HEK293 (cell line): ENCODE measurements at regions not wholly inside any gene's neighbourhood (a gene's known extent, or its start where the extent isn't known, plus 50 kb on each side); places are given as distances from the start of the nearest gene placed in this dataset.

Experiments used
- CTCF ChIA-PET: fragments of 350-600 bp; formaldehyde crosslinking; extraction: SDS; loops from one replicate; lab custom pipeline; 2021; ENCODE audit warnings: antibody characterized with exemption; lab: Yijun Ruan, JAX
- POLR2A ChIA-PET: fragments of 300-600 bp; formaldehyde crosslinking; extraction: SDS; loops from one replicate; lab custom pipeline; 2020; ENCODE audit warnings: antibody characterized with exemption, inconsistent platforms; lab: Yijun Ruan, JAX
- H3K27ac ChIP-seq: fragments of 200-500 bp; sonication (Bioruptor generic); 2 replicates; pipeline ENCODE4 v1.5.1; 2014; ENCODE audit warnings: low read depth, low read length, control low read depth, inconsistent platforms; ENCODE audit errors: extremely low read depth
- H3K36me3 ChIP-seq, 2 experiments: fragments of 200-500 bp in 1 of 2; sonication (Bioruptor generic) in 1 of 2; 1 replicate in 1 of 2; 2 replicates in 1 of 2; pipeline ENCODE4 v1.5.1; 2014 to 2017; ENCODE audit warnings: inconsistent platforms in 2 of 2, low read length in 2 of 2; ENCODE audit not compliant: control insufficient read depth in 2 of 2, insufficient read depth in 1 of 2
- H3K4me1 ChIP-seq: fragments of 200-500 bp; sonication (Bioruptor generic); 2 replicates; pipeline ENCODE4 v1.5.1; 2014; ENCODE audit warnings: mild to moderate bottlenecking, low read length, inconsistent platforms; ENCODE audit not compliant: control insufficient read depth, insufficient read depth
- H3K4me3 ChIP-seq: 2 replicates; pipeline ENCODE4 v1.5.1; 2011; ENCODE audit warnings: low read depth, mild to moderate bottlenecking, control low read depth, low read length, moderate library complexity
- H3K9me3 ChIP-seq: fragments of 200-500 bp; sonication (Bioruptor generic); 2 replicates; pipeline ENCODE4 v1.5.1; 2014; ENCODE audit warnings: low read depth, low read length, inconsistent platforms; ENCODE audit not compliant: control insufficient read depth, insufficient read depth
- FEZF1 ChIP-seq: fragments of 450-650 bp; formaldehyde crosslinking; IDR thresholded peaks from 2 replicates; pipeline ENCODE4 v1.5.1; 2016; ENCODE audit warnings: missing biosample characterization, missing genetic modification characterization
- HOXA7 ChIP-seq: sonication (generic); formaldehyde crosslinking; IDR thresholded peaks from 2 replicates; pipeline ENCODE4 v1.8.1; 2022; ENCODE audit warnings: missing genetic modification reagents, borderline replicate concordance
- IKZF3 ChIP-seq: fragments of 450-650 bp; IDR thresholded peaks from 2 replicates; pipeline ENCODE4 v1.5.0; 2018; ENCODE audit warnings: missing biosample characterization, mild to moderate bottlenecking, missing genetic modification characterization, moderate library complexity
- KLF10 ChIP-seq: fragments of 450-650 bp; IDR thresholded peaks from 2 replicates; pipeline ENCODE4 v1.5.1; 2018; ENCODE audit warnings: missing biosample characterization, mild to moderate bottlenecking, missing genetic modification characterization
- KLF8 ChIP-seq: fragments of 450-650 bp; formaldehyde crosslinking; IDR thresholded peaks from 2 replicates; pipeline ENCODE4 v1.5.1; 2016; ENCODE audit warnings: missing biosample characterization, missing genetic modification characterization
- MZF1 ChIP-seq: fragments of 450-650 bp; formaldehyde crosslinking; IDR thresholded peaks from 2 replicates; pipeline ENCODE4 v1.5.1; 2017; ENCODE audit warnings: missing biosample characterization, missing genetic modification characterization, borderline replicate concordance
- OSR2 ChIP-seq: fragments of 450-650 bp; formaldehyde crosslinking; IDR thresholded peaks from 2 replicates; pipeline ENCODE4 v1.5.1; 2016; ENCODE audit warnings: missing biosample characterization, missing genetic modification characterization
- PRDM10 ChIP-seq: fragments of 450-650 bp; formaldehyde crosslinking; IDR thresholded peaks from 2 replicates; pipeline ENCODE4 v1.5.1; 2016; ENCODE audit warnings: missing biosample characterization, missing genetic modification characterization
- PRDM6 ChIP-seq: fragments of 450-650 bp; formaldehyde crosslinking; IDR thresholded peaks from 2 replicates; pipeline ENCODE4 v1.5.1; 2017; ENCODE audit warnings: missing biosample characterization, missing genetic modification characterization
- REST ChIP-seq: fragments of 450-650 bp; formaldehyde crosslinking; IDR thresholded peaks from 2 replicates; pipeline ENCODE4 v1.5.1; 2016; ENCODE audit warnings: missing biosample characterization, missing genetic modification characterization
- SCRT2 ChIP-seq: fragments of 450-650 bp; formaldehyde crosslinking; IDR thresholded peaks from 2 replicates; pipeline ENCODE4 v1.5.1; 2016; ENCODE audit warnings: missing biosample characterization, missing genetic modification characterization
- SP7 ChIP-seq: fragments of 450-650 bp; formaldehyde crosslinking; IDR thresholded peaks from 2 replicates; pipeline ENCODE4 v1.5.1; 2016; ENCODE audit warnings: missing biosample characterization, missing genetic modification characterization
- ZBTB17 ChIP-seq: fragments of 450-650 bp; formaldehyde crosslinking; IDR thresholded peaks from 2 replicates; pipeline ENCODE4 v1.5.1; 2016; ENCODE audit warnings: missing biosample characterization, missing genetic modification characterization
- ZBTB20 ChIP-seq: fragments of 450-650 bp; formaldehyde crosslinking; IDR thresholded peaks from 2 replicates; pipeline ENCODE4 v1.5.1; 2016; ENCODE audit warnings: missing biosample characterization, missing genetic modification characterization
- ZBTB44 ChIP-seq: fragments of 450-650 bp; IDR thresholded peaks from 2 replicates; pipeline ENCODE4 v1.5.1; 2018; ENCODE audit warnings: missing biosample characterization, mild to moderate bottlenecking, missing genetic modification characterization
- ZEB2 ChIP-seq: fragments of 450-650 bp; formaldehyde crosslinking; IDR thresholded peaks from 2 replicates; pipeline ENCODE4 v1.5.1; 2016; ENCODE audit warnings: missing biosample characterization, missing genetic modification characterization
- ZFP69B ChIP-seq: fragments of 450-650 bp; formaldehyde crosslinking; IDR thresholded peaks from 2 replicates; pipeline ENCODE4 v1.5.1; 2016; ENCODE audit warnings: missing biosample characterization, missing genetic modification characterization
- ZNF184 ChIP-seq: fragments of 450-650 bp; IDR thresholded peaks from 2 replicates; pipeline ENCODE4 v1.5.1; 2018; ENCODE audit warnings: missing biosample characterization, mild to moderate bottlenecking, missing genetic modification characterization
- ZNF311 ChIP-seq: fragments of 450-650 bp; formaldehyde crosslinking; IDR thresholded peaks from 2 replicates; pipeline ENCODE4 v1.5.1; 2017; ENCODE audit warnings: missing biosample characterization, missing genetic modification characterization, borderline replicate concordance
- ZNF366 ChIP-seq: fragments of 450-650 bp; formaldehyde crosslinking; conservative IDR thresholded peaks from 2 replicates; pipeline ENCODE4 v1.5.1; 2016; ENCODE audit warnings: missing biosample characterization, missing genetic modification characterization
- ZNF394 ChIP-seq: fragments of 450-650 bp; formaldehyde crosslinking; IDR thresholded peaks from 2 replicates; pipeline ENCODE4 v1.5.1; 2016; ENCODE audit warnings: missing biosample characterization, missing genetic modification characterization, mild to moderate bottlenecking, moderate library complexity, borderline replicate concordance
- ZNF555 ChIP-seq: fragments of 450-650 bp; formaldehyde crosslinking; conservative IDR thresholded peaks from 2 replicates; pipeline ENCODE4 v1.5.1; 2017; ENCODE audit warnings: missing biosample characterization, mild to moderate bottlenecking, missing genetic modification characterization, inconsistent platforms
- ZNF580 ChIP-seq: fragments of 450-650 bp; formaldehyde crosslinking; IDR thresholded peaks from 2 replicates; pipeline ENCODE4 v1.5.1; 2016; ENCODE audit warnings: missing biosample characterization, missing genetic modification characterization
- ZNF629 ChIP-seq: fragments of 450-650 bp; formaldehyde crosslinking; IDR thresholded peaks from 2 replicates; pipeline ENCODE4 v1.5.1; 2017; ENCODE audit warnings: missing biosample characterization, missing genetic modification characterization
- ZNF76 ChIP-seq: fragments of 450-650 bp; formaldehyde crosslinking; IDR thresholded peaks from 2 replicates; pipeline ENCODE4; 2016; ENCODE audit warnings: low read depth, missing biosample characterization, missing genetic modification characterization, borderline replicate concordance
- ZNF830 ChIP-seq: fragments of 450-650 bp; IDR thresholded peaks from 2 replicates; pipeline ENCODE4 v1.5.0; 2018; ENCODE audit warnings: missing biosample characterization, missing genetic modification characterization, low read depth, mild to moderate bottlenecking, moderate library complexity
- ZNF843 ChIP-seq: fragments of 450-650 bp; formaldehyde crosslinking; IDR thresholded peaks from 2 replicates; pipeline ENCODE4 v1.5.1; 2016; ENCODE audit warnings: missing biosample characterization, missing genetic modification characterization

GRCh38 chr1:70504176-70504820 lies 93.2 kb downstream of the CTH start:
- Histone ChIP-seq H3K36me3 (no peaks in the 10 kb centered on the region), H3K9me3 (no peaks in the 10 kb centered on the region), H3K4me1 (no peaks in the 10 kb centered on the region), H3K4me3 (no peak overlapping the region), H3K27ac (no peak overlapping the region)
- CTCF ChIA-PET = interaction anchor here (1.1 kb wide), 1 partner anchor 372 kb away, joined by 3 read pairs; no protein-coding TSS in a partner anchor
- POLR2A ChIA-PET = no interaction called here
- peak; percentile 39; the same call in 1 of the 2 replicates for TF ChIP-seq ZBTB20
- no peak for TF ChIP-seq HOXA7
- TF ChIP-seq ZBTB44 (tag by site-specific recombination) = 0 out of 2 replicates have a peak, but pooled peaks have one; percentile 35
- TF ChIP-seq SCRT2 (tag by site-specific recombination) = peak; percentile 58; the same call in 1 of the 2 replicates
- TF ChIP-seq FEZF1 (tag by site-specific recombination) = peak; percentile 55
- no peak for TF ChIP-seq ZNF555 (tag by site-specific recombination)
- peak; percentile 44; the same call in 1 of the 2 replicates for TF ChIP-seq ZNF629 (tag by site-specific recombination)
- peak; percentile 69 for TF ChIP-seq OSR2 (tag by site-specific recombination)
- TF ChIP-seq MZF1 (tag by site-specific recombination) = peak; percentile 90; the same call in 1 of the 2 replicates
- TF ChIP-seq ZNF580 (tag by site-specific recombination) = 0 out of 2 replicates have a peak, but pooled peaks have one; percentile 6
- TF ChIP-seq ZNF394 (tag by site-specific recombination) = 0 out of 2 replicates have a peak, but pooled peaks have one; percentile 22
- TF ChIP-seq IKZF3 (tag by site-specific recombination) = peak; percentile 29; the same call in 1 of the 2 replicates
- TF ChIP-seq ZNF366 = peak; percentile 68
- TF ChIP-seq PRDM6 = peak; percentile 77
- peak; percentile 85 for TF ChIP-seq ZNF843 (tag by site-specific recombination)
- TF ChIP-seq KLF8 (tag by site-specific recombination) = peak; percentile 41; the same call in 1 of the 2 replicates
- TF ChIP-seq ZNF184 (tag by site-specific recombination) = peak; percentile 39; the same call in 1 of the 2 replicates
- TF ChIP-seq ZNF311 (tag by site-specific recombination) = no peak
- TF ChIP-seq ZFP69B = 0 out of 2 replicates have a peak, but pooled peaks have one; percentile 28
- peak; percentile 88 for TF ChIP-seq ZEB2 (tag by site-specific recombination)
- TF ChIP-seq ZNF76 (tag by site-specific recombination) = 0 out of 2 replicates have a peak, but pooled peaks have one; percentile 21
- TF ChIP-seq REST (tag by site-specific recombination) = no peak
- peak; percentile 51; the same call in 1 of the 2 replicates for TF ChIP-seq KLF10
- 0 out of 2 replicates have a peak, but pooled peaks have one; percentile 25 for TF ChIP-seq PRDM10 (tag by site-specific recombination)
- TF ChIP-seq SP7 (tag by site-specific recombination) = peak; percentile 59
- TF ChIP-seq ZNF830 (tag by site-specific recombination) = no peak
- TF ChIP-seq ZBTB17 (tag by site-specific recombination) = peak; percentile 72
